ENCODE measurements at regions not wholly inside any gene's neighbourhood (a gene's known extent, or its start where the extent isn't known, plus 50 kb on each side); places are given as distances from the start of the nearest gene placed in this dataset.
"Not testable (repeated sequence)": the region's sequence is repeated elsewhere in the genome, so short reads cannot be mapped to it uniquely, and the experiment has no call there.

DNA sequence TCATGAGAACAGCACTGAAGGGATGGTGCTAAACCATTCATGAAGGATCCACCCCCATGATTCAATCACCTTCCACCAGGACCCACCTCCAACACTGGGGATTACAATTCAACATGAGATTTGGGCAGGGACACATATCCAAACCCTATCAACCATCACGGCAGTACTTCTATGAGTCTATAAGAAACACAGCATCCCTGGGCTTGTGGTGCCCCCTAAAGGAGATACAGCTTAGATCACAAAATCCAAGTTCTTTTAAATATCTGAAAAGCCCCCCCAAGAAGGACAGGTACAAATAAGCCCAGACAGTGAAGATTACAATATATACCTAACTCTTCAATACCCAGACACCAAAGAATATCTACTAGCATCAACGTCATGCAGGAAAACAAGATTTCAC is 233.7 kb upstream of the ADRA1B start:
- Histone ChIP-seq H3K9me3 (ENCODE audit: control insufficient read depth in 4 of 4, low read length in 3 of 4) (peaks cover 0 to 7% (median 2%) of the 10 kb centered on the region in 4 donors), H3K36me3 (ENCODE audit: control insufficient read depth in 4 of 4, insufficient read depth in 3 of 4, low read depth in 1 of 4, low read length in 3 of 4) (no peaks in the 10 kb centered on the region), H3K27ac (ENCODE audit: low read depth in 1 of 2, low read length in 2 of 2) (no peak overlapping the region), H3K4me3 (ENCODE audit: low read depth in 1 of 3, low read length in 3 of 3) (no peak overlapping the region), H3K27me3 (ENCODE audit: control insufficient read depth in 4 of 4, insufficient read depth in 4 of 4, low read length in 3 of 4) (no peaks in the 10 kb centered on the region), H3K9ac (ENCODE audit: low read depth in 1 of 2, low read length in 2 of 2) (no peak overlapping the region), H3K4me1 (ENCODE audit: control insufficient read depth in 4 of 4, insufficient read depth in 4 of 4, low read length in 3 of 4) (no peaks in the 10 kb centered on the region)
- TF ChIP-seq FOXA2 (IDR thresholded peaks at IDR 0.05), result no peak
- TF ChIP-seq JUND (IDR thresholded peaks at IDR 0.05), result no peak
- no peak for TF ChIP-seq EGR1 (IDR thresholded peaks at IDR 0.05; ENCODE audit: low read depth in 2 of 2)
- TF ChIP-seq RXRA (IDR thresholded peaks at IDR 0.05), result no peak
- no peak for TF ChIP-seq FOXA1 (IDR thresholded peaks at IDR 0.05)
- TF ChIP-seq SP1 (IDR thresholded peaks at IDR 0.05), result no peak
- no peak for TF ChIP-seq YY1 (IDR thresholded peaks at IDR 0.05)
- TF ChIP-seq, protein P1, sequence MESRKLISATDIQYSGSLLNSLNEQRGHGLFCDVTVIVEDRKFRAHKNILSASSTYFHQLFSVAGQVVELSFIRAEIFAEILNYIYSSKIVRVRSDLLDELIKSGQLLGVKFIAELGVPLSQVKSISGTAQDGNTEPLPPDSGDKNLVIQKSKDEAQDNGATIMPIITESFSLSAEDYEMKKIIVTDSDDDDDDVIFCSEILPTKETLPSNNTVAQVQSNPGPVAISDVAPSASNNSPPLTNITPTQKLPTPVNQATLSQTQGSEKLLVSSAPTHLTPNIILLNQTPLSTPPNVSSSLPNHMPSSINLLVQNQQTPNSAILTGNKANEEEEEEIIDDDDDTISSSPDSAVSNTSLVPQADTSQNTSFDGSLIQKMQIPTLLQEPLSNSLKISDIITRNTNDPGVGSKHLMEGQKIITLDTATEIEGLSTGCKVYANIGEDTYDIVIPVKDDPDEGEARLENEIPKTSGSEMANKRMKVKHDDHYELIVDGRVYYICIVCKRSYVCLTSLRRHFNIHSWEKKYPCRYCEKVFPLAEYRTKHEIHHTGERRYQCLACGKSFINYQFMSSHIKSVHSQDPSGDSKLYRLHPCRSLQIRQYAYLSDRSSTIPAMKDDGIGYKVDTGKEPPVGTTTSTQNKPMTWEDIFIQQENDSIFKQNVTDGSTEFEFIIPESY (IDR thresholded peaks at IDR 0.05), result no peak
- TF ChIP-seq TAF1 (conservative IDR thresholded peaks at IDR 0.05), result no peak
- no peak for DNase-seq (ENCODE audit: low spot score)
- WGBS, result 71% methylated on average over 2 of the region's 2 CpGs

- not testable (repeated sequence) for DNase-seq (ENCODE audit: low spot score); H3K9me3 ChIP-seq (ENCODE audit: control insufficient read depth in 4 of 4, low read length in 3 of 4); H3K9ac ChIP-seq (ENCODE audit: low read depth in 1 of 2, low read length in 2 of 2); H3K4me3 ChIP-seq (ENCODE audit: low read depth in 1 of 3, low read length in 3 of 3); H3K36me3 ChIP-seq (ENCODE audit: control insufficient read depth in 4 of 4, insufficient read depth in 3 of 4, low read depth in 1 of 4, low read length in 3 of 4); H3K27ac ChIP-seq (ENCODE audit: low read depth in 1 of 2, low read length in 2 of 2); H3K4me1 ChIP-seq (ENCODE audit: control insufficient read depth in 4 of 4, insufficient read depth in 4 of 4, low read length in 3 of 4); H3K27me3 ChIP-seq (ENCODE audit: control insufficient read depth in 4 of 4, insufficient read depth in 4 of 4, low read length in 3 of 4)
These were observed 228.4 kb upstream of the ADRA1B start for GRCh38 chr5:159687892-159688291.

- Histone ChIP-seq H3K4me3 (ENCODE audit: low read depth in 1 of 3, low read length in 3 of 3) (no peak overlapping the region), H3K27ac (ENCODE audit: low read depth in 1 of 2, low read length in 2 of 2) (no peak overlapping the region), H3K9me3 (ENCODE audit: control insufficient read depth in 4 of 4, low read length in 3 of 4) (peaks cover 0 to 4% (median 2%) of the 10 kb centered on the region in 4 donors), H3K27me3 (ENCODE audit: control insufficient read depth in 4 of 4, insufficient read depth in 4 of 4, low read length in 3 of 4) (no peaks in the 10 kb centered on the region), H3K9ac (ENCODE audit: low read depth in 1 of 2, low read length in 2 of 2) (no peak overlapping the region), H3K4me1 (ENCODE audit: control insufficient read depth in 4 of 4, insufficient read depth in 4 of 4, low read length in 3 of 4) (no peaks in the 10 kb centered on the region), H3K36me3 (ENCODE audit: control insufficient read depth in 4 of 4, insufficient read depth in 3 of 4, low read depth in 1 of 4, low read length in 3 of 4) (no peaks in the 10 kb centered on the region)
- 67% methylated on average over 5 of the region's 5 CpGs for WGBS
- no peak for DNase-seq (ENCODE audit: low spot score)
- no peak for TF ChIP-seq ATF3 (IDR thresholded peaks at IDR 0.05)
- TF ChIP-seq NR2F2 (IDR thresholded peaks at IDR 0.05), result peak; percentile 87
These were observed 220.5 kb upstream of the ADRA1B start for GRCh38 chr5:159695741-159696294.

- Histone ChIP-seq H3K27me3 (ENCODE audit: control insufficient read depth in 4 of 4, insufficient read depth in 4 of 4, low read length in 3 of 4) (no peaks in the 10 kb centered on the region), H3K36me3 (ENCODE audit: control insufficient read depth in 4 of 4, insufficient read depth in 3 of 4, low read depth in 1 of 4, low read length in 3 of 4) (no peaks in the 10 kb centered on the region), H3K9ac (ENCODE audit: low read depth in 1 of 2, low read length in 2 of 2) (no peak overlapping the region), H3K9me3 (ENCODE audit: control insufficient read depth in 4 of 4, low read length in 3 of 4) (peaks cover 0 to 4% (median under 1%) of the 10 kb centered on the region in 4 donors), H3K4me3 (ENCODE audit: low read depth in 1 of 3, low read length in 3 of 3) (no peak overlapping the region), H3K4me1 (ENCODE audit: control insufficient read depth in 4 of 4, insufficient read depth in 4 of 4, low read length in 3 of 4) (no peaks in the 10 kb centered on the region), H3K27ac (ENCODE audit: low read depth in 1 of 2, low read length in 2 of 2) (no peak overlapping the region)
- TF ChIP-seq HNF4A (conservative IDR thresholded peaks at IDR 0.05), result no peak
- no peak for TF ChIP-seq RAD21 (IDR thresholded peaks at IDR 0.05)
- TF ChIP-seq, protein P1 (IDR thresholded peaks at IDR 0.05), result no peak
- no peak for TF ChIP-seq GABPA (IDR thresholded peaks at IDR 0.05 in 1 of 2, conservative IDR thresholded peaks at IDR 0.05 in 1 of 2)
- TF ChIP-seq TAF1 (conservative IDR thresholded peaks at IDR 0.05), result no peak
- TF ChIP-seq SP1 (IDR thresholded peaks at IDR 0.05), result no peak
- TF ChIP-seq HNF4G (IDR thresholded peaks at IDR 0.05), result no peak
- no peak for TF ChIP-seq JUND (IDR thresholded peaks at IDR 0.05)
- TF ChIP-seq FOXA1 (IDR thresholded peaks at IDR 0.05), result no peak
- TF ChIP-seq, protein P2, sequence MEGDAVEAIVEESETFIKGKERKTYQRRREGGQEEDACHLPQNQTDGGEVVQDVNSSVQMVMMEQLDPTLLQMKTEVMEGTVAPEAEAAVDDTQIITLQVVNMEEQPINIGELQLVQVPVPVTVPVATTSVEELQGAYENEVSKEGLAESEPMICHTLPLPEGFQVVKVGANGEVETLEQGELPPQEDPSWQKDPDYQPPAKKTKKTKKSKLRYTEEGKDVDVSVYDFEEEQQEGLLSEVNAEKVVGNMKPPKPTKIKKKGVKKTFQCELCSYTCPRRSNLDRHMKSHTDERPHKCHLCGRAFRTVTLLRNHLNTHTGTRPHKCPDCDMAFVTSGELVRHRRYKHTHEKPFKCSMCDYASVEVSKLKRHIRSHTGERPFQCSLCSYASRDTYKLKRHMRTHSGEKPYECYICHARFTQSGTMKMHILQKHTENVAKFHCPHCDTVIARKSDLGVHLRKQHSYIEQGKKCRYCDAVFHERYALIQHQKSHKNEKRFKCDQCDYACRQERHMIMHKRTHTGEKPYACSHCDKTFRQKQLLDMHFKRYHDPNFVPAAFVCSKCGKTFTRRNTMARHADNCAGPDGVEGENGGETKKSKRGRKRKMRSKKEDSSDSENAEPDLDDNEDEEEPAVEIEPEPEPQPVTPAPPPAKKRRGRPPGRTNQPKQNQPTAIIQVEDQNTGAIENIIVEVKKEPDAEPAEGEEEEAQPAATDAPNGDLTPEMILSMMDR (IDR thresholded peaks at IDR 0.05; ENCODE audit: low read depth, low read length, missing input control), result no peak
- no peak for DNase-seq (ENCODE audit: low spot score)
These were observed 218.8 kb upstream of the ADRA1B start for GRCh38 chr5:159697530-159697929.
